Activated B cell treated with CpG ODN at 0.5 μM for 24 hours (primary cell): ENCODE measurements at regions not wholly inside any gene's neighbourhood (a gene's known extent, or its start where the extent isn't known, plus 50 kb on each side); places are given as distances from the start of the nearest gene placed in this dataset.

ENCODE experiments used
- ATAC-seq: fragments of 200-7000 bp; cut with Tn5 transposase; one replicate; pipeline ENCODE4 v1.10.0; 2021; ENCODE audit warnings: low read depth, mild to moderate bottlenecking, moderate library complexity
- CTCF ChIA-PET: fragments of 350-600 bp; sonication (Branson Sonifier 250); formaldehyde crosslinking; loops from one replicate; lab custom pipeline; 2021; ENCODE audit warnings: antibody characterized with exemption; lab: Charles Lee
- POLR2A ChIA-PET: fragments of 350-600 bp; sonication (Branson Sonifier 250); formaldehyde crosslinking; loops from one replicate; lab custom pipeline; 2021; ENCODE audit warnings: antibody characterized with exemption; lab: Charles Lee
- DNase-seq: peaks from one replicate; pipeline ENCODE4 v3.0.0; 2022
- H3K27ac Mint-ChIP-seq: one replicate; pipeline ENCODE4 v1.8.0; 2020; ENCODE audit warnings: mixed read lengths
- H3K27me3 Mint-ChIP-seq: one replicate; pipeline ENCODE4 v1.8.0; 2021; ENCODE audit warnings: mixed read lengths
- H3K36me3 Mint-ChIP-seq: one replicate; pipeline ENCODE4 v1.8.0; 2021; ENCODE audit warnings: low read depth, mixed read lengths
- H3K4me1 Mint-ChIP-seq: one replicate; pipeline ENCODE4 v1.8.0; 2021; ENCODE audit warnings: mixed read lengths
- H3K4me3 Mint-ChIP-seq: one replicate; pipeline ENCODE4 v1.8.0; 2020; ENCODE audit warnings: mild to moderate bottlenecking, mixed read lengths
- H3K9me3 Mint-ChIP-seq: one replicate; pipeline ENCODE4 v1.8.0; 2020; ENCODE audit warnings: mixed read lengths
- CTCF ChIP-seq: fragments of 200-600 bp; IDR thresholded peaks from one replicate; pipeline ENCODE4 v1.8.0; 2022; ENCODE audit warnings: antibody characterized with exemption, mild to moderate bottlenecking
- intact Hi-C: fragments of 100-400 bp; cut with micrococcal nuclease; formaldehyde crosslinking; loops from one replicate; pipeline ENCODE4 v1.15.1; 2024

DNA sequence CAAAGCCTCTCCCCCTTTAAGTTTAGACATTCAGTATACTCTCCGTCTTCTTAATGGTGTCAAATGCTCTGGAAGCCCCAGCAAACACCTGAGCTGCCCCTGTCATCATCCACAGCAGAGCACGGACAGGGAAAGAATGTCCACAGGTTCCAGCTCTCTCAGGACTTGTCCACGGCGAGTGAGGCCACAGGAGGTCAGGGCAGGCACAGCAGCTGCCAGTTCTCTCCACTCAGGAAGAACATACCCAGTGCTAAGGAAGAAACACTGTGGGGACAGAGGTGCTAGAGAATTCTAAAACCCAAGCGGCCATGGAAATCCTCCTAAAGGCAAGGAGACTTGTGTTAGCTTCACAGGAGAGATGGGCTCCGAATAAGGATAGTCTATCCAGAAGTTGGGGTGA is 132.0 kb upstream of the SERP2 start:
- peaks cover 2% of the 10 kb centered on the region for H3K27me3 Mint-ChIP-seq
- H3K4me3 Mint-ChIP-seq = no peak overlapping the region
- TF ChIP-seq CTCF = no peak
- CTCF ChIA-PET = interaction anchor here (3.5 kb wide), 1 partner anchor 195 kb away, joined by 17 read pairs; no protein-coding TSS in a partner anchor
- H3K4me1 Mint-ChIP-seq = peaks cover 5% of the 10 kb centered on the region
- POLR2A ChIA-PET = no interaction called here
- H3K27ac Mint-ChIP-seq = no peak overlapping the region
- DNase-seq = no peak
- H3K9me3 Mint-ChIP-seq = no peaks in the 10 kb centered on the region
- no peaks in the 10 kb centered on the region for H3K36me3 Mint-ChIP-seq
- no peak for ATAC-seq
- intact Hi-C loops = loop anchor here (5.0 kb wide), 1 partner anchor 334 kb away; no protein-coding TSS in a partner anchor

DNA sequence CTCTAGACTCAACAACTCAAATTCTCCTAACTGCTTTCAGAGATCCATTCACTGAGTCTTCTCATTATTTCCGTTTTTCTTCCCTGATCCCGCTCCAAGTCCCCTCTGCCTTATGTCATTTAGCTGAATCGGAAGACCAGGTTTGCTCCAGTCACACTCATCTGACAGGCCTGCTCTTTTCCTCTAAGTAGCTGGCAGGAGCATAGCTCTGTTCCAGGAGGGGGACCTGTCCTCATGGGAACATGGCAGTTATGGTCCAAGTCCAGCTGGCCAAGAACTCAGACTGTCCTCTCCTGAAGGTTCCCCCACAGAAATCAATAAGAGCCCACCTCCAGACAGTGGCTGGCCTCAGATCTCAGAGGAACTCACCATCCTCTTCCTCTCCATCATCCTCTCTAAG is 130.9 kb upstream of the SERP2 start:
- CTCF ChIA-PET = interaction anchor here (0.8 to 3.5 kb wide), 2 partner anchors 194 to 196 kb away, joined by 7 to 17 read pairs; no protein-coding TSS in a partner anchor
- Mint-ChIP-seq H3K4me3 (no peak overlapping the region), H3K27ac (no peak overlapping the region), H3K27me3 (peaks cover 2% of the 10 kb centered on the region), H3K36me3 (no peaks in the 10 kb centered on the region), H3K4me1 (peaks cover 5% of the 10 kb centered on the region), H3K9me3 (no peaks in the 10 kb centered on the region)
- POLR2A ChIA-PET = interaction anchor here (1.4 kb wide), 2 partner anchors 192 to 194 kb away, joined by 4 to 5 read pairs; no protein-coding TSS in a partner anchor
- intact Hi-C loops = loop anchor here (1.0 to 5.0 kb wide), 2 partner anchors 195 to 335 kb away; no protein-coding TSS in a partner anchor
- DNase-seq (no peak), ATAC-seq (no peak)
- no peak for TF ChIP-seq CTCF

- intact Hi-C loops = loop anchor here (1.0 to 5.0 kb wide), 2 partner anchors 194 to 336 kb away; no protein-coding TSS in a partner anchor
- ATAC-seq (peak; percentile 72), DNase-seq (no peak)
- no peak for TF ChIP-seq CTCF
- ChIA-PET POLR2A (interaction anchor here (1.4 kb wide), 2 partner anchors 192 to 194 kb away, joined by 4 to 5 read pairs; no protein-coding TSS in a partner anchor), CTCF (interaction anchor here (0.8 to 3.5 kb wide), 2 partner anchors 193 to 195 kb away, joined by 7 to 17 read pairs; no protein-coding TSS in a partner anchor)
- Mint-ChIP-seq H3K27ac (no peak overlapping the region), H3K27me3 (peaks cover 1% of the 10 kb centered on the region), H3K9me3 (no peaks in the 10 kb centered on the region), H3K4me1 (peaks cover 5% of the 10 kb centered on the region), H3K36me3 (no peaks in the 10 kb centered on the region), H3K4me3 (no peak overlapping the region)
These were observed 130.3 kb upstream of the SERP2 start for GRCh38 chr13:44243198-44243857.

- Mint-ChIP-seq H3K27me3 (no peaks in the 10 kb centered on the region), H3K4me3 (no peak overlapping the region), H3K4me1 (peaks cover 5% of the 10 kb centered on the region), H3K27ac (no peak overlapping the region), H3K9me3 (no peaks in the 10 kb centered on the region), H3K36me3 (no peaks in the 10 kb centered on the region)
- DNase-seq (no peak), ATAC-seq (no peak)
- ChIA-PET POLR2A (no interaction called here), CTCF (interaction anchor here (3.5 kb wide), 1 partner anchor 192 kb away, joined by 17 read pairs; no protein-coding TSS in a partner anchor)
- intact Hi-C loops = loop anchor here (5.0 kb wide), 1 partner anchor 337 kb away; no protein-coding TSS in a partner anchor
- no peak for TF ChIP-seq CTCF
These were observed 129.3 kb upstream of the SERP2 start for GRCh38 chr13:44244288-44244687.

DNA sequence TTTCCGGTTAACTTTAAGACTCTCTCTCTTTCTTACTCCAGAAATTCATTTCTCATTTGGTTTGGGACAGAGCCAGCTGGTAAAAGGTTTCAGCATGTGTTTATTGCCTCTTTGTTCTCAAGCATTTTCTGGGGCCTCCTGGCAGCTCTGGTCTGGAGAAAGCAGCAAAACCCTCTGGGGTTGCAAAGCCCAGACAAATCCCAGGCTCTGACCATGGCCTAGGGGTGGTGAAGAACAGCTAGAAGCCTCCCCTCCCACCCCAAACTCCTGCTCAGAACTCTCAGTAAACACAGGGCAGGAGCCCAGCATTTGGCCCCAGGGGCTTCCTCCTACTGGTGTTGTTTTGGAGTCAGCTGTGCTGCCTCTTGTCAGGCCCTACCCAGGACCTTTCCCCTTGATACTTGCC is 124.2 kb upstream of the SERP2 start:
- Mint-ChIP-seq H3K9me3 (no peaks in the 10 kb centered on the region), H3K36me3 (no peaks in the 10 kb centered on the region), H3K27me3 (no peaks in the 10 kb centered on the region), H3K4me1 (no peaks in the 10 kb centered on the region), H3K27ac (no peak overlapping the region), H3K4me3 (no peak overlapping the region)
- DNase-seq = no peak
- intact Hi-C loops = no loop called here
- ChIA-PET CTCF (interaction anchor here (1.0 kb wide), 1 partner anchor 343 kb away, joined by 3 read pairs; no protein-coding TSS in a partner anchor), POLR2A (no interaction called here)
- no peak for ATAC-seq
- TF ChIP-seq CTCF = no peak
